BLaER1 (cell line): ENCODE measurements at regions not wholly inside any gene's neighbourhood (a gene's known extent, or its start where the extent isn't known, plus 50 kb on each side); places are given as distances from the start of the nearest gene placed in this dataset.
"Not testable (repeated sequence)": the region's sequence is repeated elsewhere in the genome, so short reads cannot be mapped to it uniquely, and the experiment has no call there.

Source experiments
- H3K27ac ChIP-seq: shearing (Covaris generic); formaldehyde crosslinking; 2 replicates; pipeline ENCODE4 v1.8.1; 2022
- H3K27me3 ChIP-seq: shearing (Covaris generic); formaldehyde crosslinking; 2 replicates; pipeline ENCODE4 v1.8.1; 2022
- H3K36me3 ChIP-seq: shearing (Covaris generic); formaldehyde crosslinking; 2 replicates; pipeline ENCODE4 v1.8.1; 2022
- H3K4me1 ChIP-seq: shearing (Covaris generic); formaldehyde crosslinking; 2 replicates; pipeline ENCODE4 v1.8.1; 2022
- H3K4me2 ChIP-seq: shearing (Covaris generic); formaldehyde crosslinking; 2 replicates; pipeline ENCODE4 v1.8.1; 2022
- H3K4me3 ChIP-seq: shearing (Covaris generic); formaldehyde crosslinking; 2 replicates; pipeline ENCODE4 v1.8.1; 2022
- H3K9ac ChIP-seq: shearing (Covaris generic); formaldehyde crosslinking; 2 replicates; pipeline ENCODE4 v1.8.1; 2022
- H3K9me3 ChIP-seq: shearing (Covaris generic); formaldehyde crosslinking; 2 replicates; pipeline ENCODE4 v1.8.1; 2022
- H4K20me1 ChIP-seq: shearing (Covaris generic); formaldehyde crosslinking; 2 replicates; pipeline ENCODE4 v1.8.1; 2022
- Cebpa-rat ChIP-seq: shearing (Covaris generic); IDR thresholded peaks from 2 replicates; pipeline ENCODE4 v1.8.1; 2022

DNA sequence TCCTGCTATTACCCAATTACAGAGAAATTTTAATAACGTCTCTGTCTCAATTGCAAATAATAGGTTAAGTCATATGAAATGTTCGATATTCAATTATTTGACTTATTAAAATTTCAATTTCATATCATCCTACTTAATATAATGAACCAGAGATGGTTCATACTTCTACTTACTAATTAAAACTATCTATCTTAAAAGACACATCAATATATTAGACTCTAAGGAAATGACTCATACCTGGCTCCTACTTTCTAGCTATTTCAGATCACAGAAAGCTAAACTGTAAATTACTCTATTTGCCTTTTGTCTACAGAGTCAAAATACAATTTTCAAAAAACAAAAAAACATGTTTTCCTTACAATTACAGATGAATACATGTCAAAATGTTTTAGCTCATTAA lies 99.6 kb downstream of the CAPZA3 start:
- Histone ChIP-seq H3K27me3 (no peaks in the 10 kb centered on the region), H3K27ac (no peak overlapping the region), H4K20me1 (no peaks in the 10 kb centered on the region), H3K4me2 (no peak overlapping the region), H3K9ac (no peak overlapping the region), H3K4me3 (no peak overlapping the region), H3K4me1 (no peaks in the 10 kb centered on the region), H3K36me3 (no peaks in the 10 kb centered on the region), H3K9me3 (peaks cover 6% of the 10 kb centered on the region; the same call in 1 of the 2 replicates)
- TF ChIP-seq Cebpa-rat, result no peak

DNA sequence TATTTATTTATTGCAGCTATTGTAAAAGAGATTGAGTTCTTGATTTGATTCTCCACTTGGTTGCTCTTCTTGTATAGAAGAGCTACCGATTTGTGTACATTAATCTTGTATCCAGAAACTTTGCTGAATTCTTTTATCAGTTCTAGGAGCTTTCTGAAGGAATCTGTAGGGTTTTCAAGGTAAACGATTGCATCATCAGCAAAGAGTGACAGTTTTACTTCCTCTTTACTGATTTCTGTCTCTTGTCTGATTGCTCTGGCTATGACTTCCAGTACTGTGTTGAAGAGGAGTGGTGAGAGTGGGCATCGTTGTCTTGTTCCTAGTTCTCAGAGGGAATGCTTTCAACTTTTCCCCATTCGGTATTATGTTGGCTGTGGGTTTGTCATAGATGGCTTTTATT lies 103.1 kb downstream of the CAPZA3 start:
- not testable (repeated sequence) for H3K27ac ChIP-seq, H3K9me3 ChIP-seq, H3K36me3 ChIP-seq, H3K4me1 ChIP-seq, H3K9ac ChIP-seq, H4K20me1 ChIP-seq, H3K4me2 ChIP-seq, H3K27me3 ChIP-seq, H3K4me3 ChIP-seq

DNA sequence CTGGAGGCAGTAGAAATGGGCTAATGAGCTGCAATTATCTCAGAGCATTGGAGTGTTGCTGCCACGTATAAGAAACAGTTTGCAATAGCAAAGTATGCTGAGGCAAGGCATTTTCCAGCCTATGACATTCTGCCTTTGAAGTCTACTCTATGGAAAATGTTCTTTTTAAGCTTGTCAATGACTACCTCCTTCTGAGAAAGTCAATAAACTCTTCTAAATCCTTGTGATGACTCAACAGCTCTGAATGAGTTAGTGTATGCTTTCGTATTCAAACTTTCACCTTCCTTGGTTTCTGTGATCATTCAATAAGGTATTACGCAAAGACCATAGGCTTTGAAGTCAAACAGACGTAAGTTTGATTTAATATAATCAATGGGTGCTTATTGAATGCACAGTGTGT lies 111.2 kb downstream of the CAPZA3 start:
- H3K27ac ChIP-seq, result no peak overlapping the region
- no peaks in the 10 kb centered on the region for H3K27me3 ChIP-seq
- H3K4me3 ChIP-seq, result no peak overlapping the region
- no peak overlapping the region for H3K9ac ChIP-seq
- no peak for TF ChIP-seq Cebpa-rat
- H3K36me3 ChIP-seq, result no peaks in the 10 kb centered on the region
- no peaks in the 10 kb centered on the region for H3K9me3 ChIP-seq
- H3K4me1 ChIP-seq, result no peaks in the 10 kb centered on the region
- no peak overlapping the region for H3K4me2 ChIP-seq
- H4K20me1 ChIP-seq, result no peaks in the 10 kb centered on the region

DNA sequence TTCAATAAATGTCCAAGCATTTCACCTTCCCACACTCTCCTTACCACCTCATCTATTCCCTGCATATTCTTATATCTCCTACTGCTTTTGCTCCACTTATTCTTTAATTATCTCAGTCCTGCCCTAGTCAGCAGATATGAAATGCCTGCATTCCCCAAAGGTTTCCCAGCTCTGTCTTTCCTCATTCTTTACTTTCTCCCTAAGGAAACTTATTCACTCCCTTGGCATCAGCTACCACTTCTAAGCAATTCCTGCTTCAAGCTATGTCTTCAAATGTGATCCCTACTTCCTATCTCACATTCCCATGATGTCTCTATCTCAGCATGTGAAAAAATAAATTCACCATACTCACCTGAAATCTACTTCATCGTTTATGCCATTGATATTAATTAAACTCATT lies 111.8 kb downstream of the CAPZA3 start:
- Histone ChIP-seq H3K4me3 (no peak overlapping the region), H3K27me3 (no peaks in the 10 kb centered on the region), H3K4me2 (no peak overlapping the region), H3K27ac (no peak overlapping the region), H3K9me3 (no peaks in the 10 kb centered on the region), H3K36me3 (no peaks in the 10 kb centered on the region), H3K9ac (no peak overlapping the region), H3K4me1 (no peaks in the 10 kb centered on the region), H4K20me1 (no peaks in the 10 kb centered on the region)
- TF ChIP-seq Cebpa-rat, result no peak

DNA sequence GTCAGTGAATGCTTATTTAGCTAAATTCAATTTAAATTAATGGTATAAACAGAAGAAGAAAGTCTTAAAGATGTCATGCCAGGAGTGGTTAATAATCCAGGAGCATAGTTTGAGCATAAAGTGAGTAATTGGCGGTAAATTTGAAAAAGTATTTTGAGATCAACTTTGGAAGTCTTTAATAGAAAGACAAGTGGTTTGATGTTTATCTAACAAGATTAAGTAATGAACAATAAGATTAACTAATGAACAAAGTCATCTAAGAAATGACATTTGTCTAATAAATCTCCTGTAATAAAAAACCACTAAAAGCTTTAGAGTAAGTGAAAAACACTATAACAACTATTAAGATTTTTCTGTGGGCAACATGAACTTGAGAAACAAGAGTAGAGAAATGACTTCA lies 112.8 kb downstream of the CAPZA3 start:
- Histone ChIP-seq H3K27ac (no peak overlapping the region), H3K9me3 (no peaks in the 10 kb centered on the region), H3K36me3 (no peaks in the 10 kb centered on the region), H3K4me1 (no peaks in the 10 kb centered on the region), H3K27me3 (no peaks in the 10 kb centered on the region), H3K4me2 (no peak overlapping the region), H3K9ac (no peak overlapping the region), H4K20me1 (no peaks in the 10 kb centered on the region), H3K4me3 (no peak overlapping the region)
- TF ChIP-seq Cebpa-rat, result no peak

DNA sequence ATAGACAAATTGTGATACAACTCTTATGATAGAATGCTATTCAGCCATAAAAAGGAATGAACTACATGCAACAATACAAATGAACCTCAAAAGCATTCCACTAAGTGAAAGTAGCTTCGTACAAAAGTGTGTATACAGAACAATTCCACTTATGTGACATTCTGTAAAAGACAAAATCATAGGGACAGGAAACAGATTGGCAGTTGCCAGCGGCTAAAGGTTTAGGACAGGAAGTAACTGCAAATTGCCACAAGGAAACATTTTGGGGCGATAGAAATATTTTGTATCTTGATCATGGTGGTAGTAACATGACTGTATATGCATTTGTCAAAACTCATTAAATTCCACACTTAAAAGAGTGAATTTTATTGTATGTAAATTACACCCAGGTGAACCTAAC lies 113.4 kb downstream of the CAPZA3 start:
- H4K20me1 ChIP-seq, result no peaks in the 10 kb centered on the region
- no peak overlapping the region for H3K27ac ChIP-seq
- no peaks in the 10 kb centered on the region for H3K9me3 ChIP-seq
- no peaks in the 10 kb centered on the region for H3K36me3 ChIP-seq
- no peak overlapping the region for H3K9ac ChIP-seq
- no peak for TF ChIP-seq Cebpa-rat
- no peaks in the 10 kb centered on the region for H3K27me3 ChIP-seq
- no peaks in the 10 kb centered on the region for H3K4me1 ChIP-seq
- no peak overlapping the region for H3K4me2 ChIP-seq
- H3K4me3 ChIP-seq, result no peak overlapping the region

DNA sequence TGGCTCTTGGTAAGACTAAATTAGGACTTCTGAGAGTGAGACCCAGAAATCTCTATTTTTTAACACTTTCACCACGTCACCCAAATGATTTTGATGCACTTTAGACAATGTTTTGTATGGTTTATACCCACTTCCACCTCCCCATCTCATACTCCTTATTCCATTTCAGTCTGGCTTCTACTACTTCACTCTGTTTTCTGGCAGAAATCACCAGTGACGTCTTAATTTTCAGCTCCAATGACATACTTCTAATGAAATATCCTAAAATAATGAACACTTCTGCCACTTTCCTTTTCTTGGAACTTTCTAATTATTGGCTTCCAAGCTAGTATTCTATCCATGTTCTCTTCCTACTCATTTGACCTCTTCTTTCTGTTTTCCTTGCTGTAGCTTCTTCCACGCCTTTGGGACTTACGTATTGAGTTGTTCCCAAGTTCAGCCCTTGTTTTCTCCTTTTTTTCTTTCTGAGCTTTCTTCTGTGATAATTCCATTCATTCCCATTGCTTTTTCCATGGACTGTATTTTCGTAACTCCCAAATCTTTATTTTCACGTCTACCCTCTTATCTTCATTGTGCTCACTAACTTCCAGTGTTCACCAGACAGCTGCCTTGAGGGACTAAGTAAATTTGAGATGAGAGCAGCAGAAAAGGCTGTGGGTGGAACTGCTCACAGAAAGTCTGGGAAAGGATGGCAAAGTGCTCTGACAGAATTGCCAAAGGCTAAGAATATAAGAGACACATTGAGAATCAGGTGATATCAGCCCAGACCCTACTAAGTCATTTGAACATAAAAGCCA lies 115.8 kb downstream of the CAPZA3 start:
- TF ChIP-seq Cebpa-rat, result no peak
- Histone ChIP-seq H3K27ac (no peak overlapping the region), H4K20me1 (no peaks in the 10 kb centered on the region), H3K9me3 (no peaks in the 10 kb centered on the region), H3K9ac (no peak overlapping the region), H3K27me3 (no peaks in the 10 kb centered on the region), H3K4me1 (no peaks in the 10 kb centered on the region), H3K36me3 (no peaks in the 10 kb centered on the region), H3K4me2 (no peak overlapping the region), H3K4me3 (no peak overlapping the region)

DNA sequence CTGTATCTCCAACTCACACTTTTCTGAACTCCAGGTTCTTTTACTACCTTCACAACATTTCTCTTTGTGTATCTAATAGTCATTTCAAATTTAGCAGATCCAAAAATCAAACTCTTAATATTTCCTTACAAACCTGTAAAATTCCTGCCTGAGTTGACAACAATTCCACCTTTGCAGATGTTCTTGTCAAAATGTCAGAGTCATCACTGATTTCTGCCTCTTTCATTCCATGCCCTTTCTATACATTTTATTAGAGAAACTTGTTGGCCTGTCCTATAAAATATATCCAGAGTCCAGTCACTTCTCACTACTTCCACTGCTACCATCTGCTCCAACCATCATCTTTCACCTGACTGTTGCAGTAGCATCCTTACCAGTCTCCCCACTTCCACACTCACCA lies 119.7 kb downstream of the CAPZA3 start:
- Histone ChIP-seq H3K4me1 (no peaks in the 10 kb centered on the region), H3K9me3 (no peaks in the 10 kb centered on the region), H3K9ac (no peak overlapping the region), H3K27ac (no peak overlapping the region), H3K27me3 (no peaks in the 10 kb centered on the region), H3K36me3 (no peaks in the 10 kb centered on the region), H3K4me2 (no peak overlapping the region), H3K4me3 (no peak overlapping the region), H4K20me1 (no peaks in the 10 kb centered on the region)
- TF ChIP-seq Cebpa-rat, result no peak

DNA sequence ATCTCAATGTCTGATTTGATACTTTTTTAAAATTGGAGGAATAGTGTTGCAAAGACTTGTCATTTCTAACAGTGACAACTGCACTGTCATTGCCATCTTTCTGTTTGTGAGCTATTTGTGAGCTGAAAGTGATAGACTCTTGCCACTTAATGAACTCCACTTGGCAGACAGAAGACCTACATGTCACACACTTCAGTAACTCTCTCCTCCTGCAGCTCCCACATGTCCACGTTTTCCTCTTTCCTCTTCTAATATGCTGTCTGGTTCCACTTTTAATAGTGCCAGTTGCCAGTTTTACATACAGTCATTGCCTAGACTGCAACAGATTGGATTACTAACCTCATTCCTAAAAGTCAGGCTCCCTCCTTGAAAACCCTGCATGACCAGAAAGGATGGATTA lies 121.5 kb downstream of the CAPZA3 start:
- H3K4me2 ChIP-seq, result no peak overlapping the region
- no peak for TF ChIP-seq Cebpa-rat
- H3K27ac ChIP-seq, result no peak overlapping the region
- no peaks in the 10 kb centered on the region for H4K20me1 ChIP-seq
- H3K27me3 ChIP-seq, result no peaks in the 10 kb centered on the region
- no peak overlapping the region for H3K4me3 ChIP-seq
- H3K9me3 ChIP-seq, result no peaks in the 10 kb centered on the region
- H3K4me1 ChIP-seq, result no peaks in the 10 kb centered on the region
- no peaks in the 10 kb centered on the region for H3K36me3 ChIP-seq
- H3K9ac ChIP-seq, result no peak overlapping the region

DNA sequence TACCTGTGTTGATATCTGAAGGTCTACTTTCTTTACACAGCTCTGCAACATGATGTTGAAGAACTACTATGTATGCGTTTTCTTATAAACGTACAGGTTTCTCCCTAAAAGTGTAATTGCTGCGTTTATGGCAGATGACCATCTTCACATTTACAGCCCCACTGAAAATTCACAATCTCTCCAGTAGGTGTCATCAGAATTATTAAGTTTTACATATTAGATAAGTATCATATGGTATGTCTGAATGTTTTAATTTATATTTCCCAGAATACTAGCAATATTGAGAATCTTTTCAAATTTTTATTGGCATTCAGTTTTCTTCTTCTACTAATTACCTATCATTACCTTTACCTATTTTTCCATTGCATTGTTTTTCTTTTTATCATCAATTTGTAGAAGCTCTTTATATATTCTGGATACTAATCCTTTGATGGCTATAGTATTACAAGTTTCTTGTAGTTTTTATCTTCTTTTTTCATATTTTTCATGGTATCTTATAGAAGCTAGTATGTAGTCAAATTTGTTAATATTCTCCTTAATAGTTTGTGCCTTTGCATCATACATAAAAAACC lies 123.5 kb downstream of the CAPZA3 start:
- TF ChIP-seq Cebpa-rat, result no peak
- Histone ChIP-seq H3K4me1 (no peaks in the 10 kb centered on the region), H4K20me1 (no peaks in the 10 kb centered on the region), H3K4me2 (no peak overlapping the region), H3K36me3 (no peaks in the 10 kb centered on the region), H3K4me3 (no peak overlapping the region), H3K27ac (no peak overlapping the region), H3K27me3 (no peaks in the 10 kb centered on the region), H3K9ac (no peak overlapping the region), H3K9me3 (no peaks in the 10 kb centered on the region)
